DMS53 treated with DMSO at 0.1 percent for 48 hours (cell line): ENCODE measurements at regions not wholly inside any gene's neighbourhood (a gene's known extent, or its start where the extent isn't known, plus 50 kb on each side); places are given as distances from the start of the nearest gene placed in this dataset.

Experiments
- DNase-seq: peaks from one replicate; lab custom pipeline; 2025; ENCODE audit not compliant: unreplicated experiment; lab: John Stamatoyannopoulos, UW

DNA sequence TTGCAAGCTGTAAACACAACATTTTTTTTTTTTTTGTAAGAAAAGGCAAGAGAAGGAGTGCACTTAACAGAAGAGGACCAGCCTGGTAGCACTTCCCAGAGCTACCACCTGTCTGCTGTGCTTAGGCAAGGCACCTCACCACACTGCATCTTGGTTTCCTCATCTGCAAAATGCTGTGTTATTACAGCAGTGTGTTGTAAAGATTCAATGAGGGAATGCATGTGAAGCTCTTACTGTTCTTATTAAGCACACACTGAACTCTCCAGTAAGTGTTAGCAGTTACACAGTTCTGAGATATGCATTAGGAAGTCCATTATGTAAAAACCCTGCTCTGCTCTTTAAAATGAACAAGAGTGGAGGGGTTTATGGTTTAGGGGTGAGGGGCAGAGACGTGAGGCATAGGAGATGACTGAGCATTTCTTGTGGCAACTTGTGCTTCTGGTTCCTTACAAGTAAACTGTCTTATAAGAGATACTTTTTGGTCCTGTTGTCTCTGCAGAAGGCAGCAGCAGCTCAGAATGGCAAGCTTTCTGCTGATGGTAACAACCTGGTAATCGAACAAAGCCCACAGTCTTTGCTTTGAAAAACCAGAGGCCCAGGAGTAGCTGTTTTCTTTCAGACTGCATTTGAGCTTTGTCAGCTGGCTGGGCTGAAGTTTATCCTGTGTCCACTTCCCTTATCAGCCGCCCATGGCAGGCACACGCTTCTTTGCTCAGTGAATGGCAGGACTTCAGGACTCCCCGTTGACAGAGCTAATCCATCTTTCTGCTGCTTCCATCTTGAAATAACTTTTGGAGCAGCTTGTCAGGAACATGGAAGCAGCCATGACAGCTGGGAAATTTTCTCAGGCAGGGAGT lies 98.8 kb upstream of the BMPER start:
- no peak for DNase-seq

DNA sequence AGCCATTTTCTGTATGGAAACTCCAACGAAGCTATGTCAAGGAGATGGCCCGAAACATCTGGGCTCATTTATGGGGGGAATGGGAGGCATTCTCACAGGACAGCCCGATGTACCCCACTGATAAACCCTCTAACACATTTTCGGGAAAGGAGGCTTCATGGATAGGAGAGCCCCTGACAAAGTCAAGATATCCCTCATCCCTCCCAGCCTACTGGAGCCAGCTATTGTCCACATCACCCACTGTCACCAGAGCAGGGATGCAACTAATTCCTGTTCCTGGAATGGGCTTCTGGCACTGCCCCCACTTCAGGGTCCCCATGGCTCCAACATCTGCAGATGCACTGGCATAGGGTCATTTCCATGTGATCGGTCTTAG lies 98.2 kb upstream of the BMPER start:
- DNase-seq, result no peak

DNA sequence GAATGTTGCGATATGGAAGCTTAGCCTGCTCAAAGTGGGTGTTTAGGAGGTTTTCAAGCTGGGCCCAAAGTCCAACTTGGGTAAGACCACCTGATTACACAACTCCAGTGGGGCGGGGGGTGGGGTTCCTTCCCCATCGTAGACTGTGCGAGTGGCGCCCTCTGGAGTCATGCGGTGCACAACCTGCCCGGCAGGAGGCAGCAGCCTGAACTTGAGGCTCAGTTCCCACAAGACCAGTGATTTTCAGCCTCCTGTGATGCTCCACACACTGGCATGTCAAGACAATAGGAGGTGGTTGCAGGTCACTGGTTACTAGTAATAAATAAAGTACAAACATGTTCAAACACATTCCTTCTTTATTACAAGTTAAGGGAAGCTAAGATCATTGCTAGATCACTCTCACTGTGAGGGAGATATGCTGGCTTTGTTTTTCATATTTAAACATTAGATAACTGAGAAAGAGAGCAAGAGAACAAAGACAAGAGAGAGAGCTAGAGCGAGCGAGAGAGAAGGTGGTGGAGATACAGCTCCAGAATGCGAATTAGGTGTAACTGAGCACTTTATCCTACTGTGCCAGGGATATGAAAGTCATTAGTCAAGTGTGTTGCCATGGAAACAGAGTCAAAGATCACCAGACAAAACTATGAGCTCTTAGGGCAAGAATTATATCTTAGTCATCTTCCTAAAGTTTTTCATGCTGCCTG lies 97.4 kb upstream of the BMPER start:
- no peak for DNase-seq

- DNase-seq, result no peak
Measured at GRCh38 chr7:33809228-33809627, 96.1 kb upstream of the BMPER start.

GRCh38 chr7:33810356-33810755 lies 95.0 kb upstream of the BMPER start:
- no peak for DNase-seq

DNA sequence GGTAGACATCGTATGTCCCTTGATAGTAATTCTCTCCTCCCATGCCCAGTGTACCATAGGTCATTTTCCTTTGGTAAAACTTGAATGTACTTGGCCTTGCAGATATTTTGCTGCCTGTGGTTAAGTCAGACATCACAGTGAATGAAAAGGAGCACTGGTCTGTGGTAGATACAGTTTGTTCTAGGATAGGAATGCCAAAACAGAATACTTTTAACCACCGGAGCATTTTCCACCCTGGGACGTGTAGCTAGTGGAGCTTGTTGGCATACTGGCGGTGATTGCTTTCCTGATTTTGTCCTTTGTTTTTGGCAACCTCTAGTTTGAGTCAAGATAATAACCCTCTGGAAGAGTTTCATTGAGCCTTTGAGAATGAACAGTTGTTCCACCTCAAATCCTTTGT lies 92.0 kb upstream of the BMPER start:
- no peak for DNase-seq

DNA sequence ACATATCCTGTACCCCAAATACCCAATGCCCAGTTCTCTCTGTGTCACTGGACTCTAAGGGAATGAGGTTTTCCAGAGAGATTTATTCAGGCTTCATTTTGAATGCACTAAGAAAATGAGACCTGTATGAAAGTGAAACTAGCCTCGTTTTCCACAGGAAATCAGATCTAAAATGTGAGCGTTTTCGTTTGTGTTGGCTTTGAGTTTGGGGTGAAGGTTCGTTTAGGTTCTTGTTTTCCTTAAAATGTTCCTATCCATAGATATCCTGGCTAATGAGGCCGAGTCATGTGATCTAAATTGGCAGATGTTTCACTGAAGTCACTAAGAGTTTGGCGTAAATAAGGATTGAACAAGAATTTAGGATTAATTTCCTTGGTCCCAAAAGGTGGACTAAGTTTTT lies 90.9 kb upstream of the BMPER start:
- DNase-seq, result no peak

DNA sequence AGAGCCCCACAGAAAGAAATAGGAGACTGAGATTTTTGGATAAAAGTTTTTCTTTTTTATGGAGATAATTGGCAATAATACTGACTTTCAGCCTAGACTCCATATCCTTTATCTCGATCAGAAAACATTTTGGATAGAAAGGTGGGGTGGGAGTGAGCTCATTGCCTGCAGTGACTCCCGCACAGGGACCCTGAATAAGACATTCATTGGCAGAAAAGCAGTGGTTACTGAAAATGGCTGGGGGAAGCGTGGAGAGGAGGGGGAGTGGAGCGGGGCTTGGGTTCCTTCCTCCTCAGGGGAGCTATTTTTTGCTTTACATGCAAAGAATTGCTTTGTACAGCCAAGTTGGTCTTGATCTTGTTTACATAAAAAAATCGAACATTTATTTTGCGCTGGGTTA lies 90.4 kb upstream of the BMPER start:
- DNase-seq, result no peak

DNA sequence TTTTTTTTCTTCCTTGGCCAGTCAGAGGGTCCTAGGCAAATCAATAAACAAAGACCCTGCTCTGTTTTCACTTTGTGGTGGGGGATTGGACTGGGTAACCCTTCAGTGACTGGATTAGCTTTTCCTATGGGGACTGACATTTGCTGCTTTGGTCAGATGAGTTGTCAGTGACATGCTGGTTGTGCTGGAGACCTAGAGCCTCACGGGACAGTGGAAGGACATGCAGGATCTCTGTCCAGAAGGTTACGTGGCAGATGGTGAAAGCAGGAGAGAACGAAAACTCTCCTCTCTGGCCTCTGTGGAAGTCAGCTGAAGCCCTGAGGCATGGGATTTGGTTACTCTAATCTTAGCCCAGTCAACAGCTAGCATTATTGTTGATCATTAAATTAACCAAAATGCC lies 90.0 kb upstream of the BMPER start:
- no peak for DNase-seq

DNA sequence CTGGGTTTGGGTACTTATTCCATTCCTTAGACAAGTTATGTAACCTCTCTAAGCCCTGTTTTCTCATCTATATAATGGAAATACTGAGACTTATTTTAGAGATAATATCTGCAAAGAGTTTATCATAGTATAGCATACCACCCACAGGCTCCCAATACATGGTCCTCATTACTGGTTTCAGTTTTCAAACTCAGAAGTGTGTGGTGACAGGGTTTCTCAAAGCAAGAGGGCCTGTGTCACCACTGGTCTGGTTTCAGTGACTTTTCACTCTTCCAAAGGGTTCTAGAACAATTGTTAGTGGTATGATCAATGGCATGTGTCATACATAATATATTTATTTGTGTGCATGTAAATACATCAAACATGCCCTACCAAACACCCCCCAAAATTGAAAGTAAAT lies 89.2 kb upstream of the BMPER start:
- DNase-seq, result no peak

DNA sequence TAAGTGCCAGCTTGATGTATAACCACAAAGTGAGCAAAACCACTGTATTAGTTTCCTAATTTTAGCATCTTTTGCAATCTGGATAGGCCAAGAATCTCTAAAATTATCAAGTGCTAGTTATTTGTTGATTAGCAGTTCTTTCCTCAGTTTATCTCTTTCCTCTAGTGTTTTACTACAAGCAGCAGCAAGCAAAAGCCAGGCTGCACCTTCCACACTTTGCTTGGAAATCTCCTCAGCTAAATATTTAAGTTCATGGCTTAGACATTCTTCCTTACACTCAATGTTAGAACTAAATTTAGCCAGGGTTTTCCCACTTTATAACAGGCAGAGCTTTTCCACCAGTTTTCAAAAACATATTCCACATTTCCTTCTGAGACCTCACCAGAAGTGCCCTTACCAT lies 85.7 kb upstream of the BMPER start:
- DNase-seq, result no peak

- DNase-seq, result no peak
Measured at GRCh38 chr7:33820206-33820605, 85.1 kb upstream of the BMPER start.

DNA sequence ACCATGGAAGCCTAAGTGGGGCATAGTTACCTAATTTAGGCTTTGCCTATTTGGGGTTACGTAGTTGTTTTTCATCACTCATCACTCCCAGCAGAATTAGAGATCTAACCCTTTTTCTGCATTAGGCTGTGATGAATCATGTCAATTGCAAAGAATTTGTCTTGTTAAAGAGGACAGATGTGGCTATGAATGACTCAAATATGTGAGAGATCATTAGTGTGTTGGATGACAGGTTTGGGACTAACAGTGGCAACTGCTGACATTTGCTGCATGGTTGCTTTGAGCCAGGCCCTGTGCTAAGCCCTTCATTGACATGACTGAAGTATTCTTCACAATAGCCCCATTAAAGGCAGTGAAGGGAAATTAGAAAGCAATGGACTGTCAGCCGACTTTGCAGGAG lies 83.4 kb upstream of the BMPER start:
- no peak for DNase-seq

GRCh38 chr7:33823913-33824312 lies 81.4 kb upstream of the BMPER start:
- no peak for DNase-seq

DNA sequence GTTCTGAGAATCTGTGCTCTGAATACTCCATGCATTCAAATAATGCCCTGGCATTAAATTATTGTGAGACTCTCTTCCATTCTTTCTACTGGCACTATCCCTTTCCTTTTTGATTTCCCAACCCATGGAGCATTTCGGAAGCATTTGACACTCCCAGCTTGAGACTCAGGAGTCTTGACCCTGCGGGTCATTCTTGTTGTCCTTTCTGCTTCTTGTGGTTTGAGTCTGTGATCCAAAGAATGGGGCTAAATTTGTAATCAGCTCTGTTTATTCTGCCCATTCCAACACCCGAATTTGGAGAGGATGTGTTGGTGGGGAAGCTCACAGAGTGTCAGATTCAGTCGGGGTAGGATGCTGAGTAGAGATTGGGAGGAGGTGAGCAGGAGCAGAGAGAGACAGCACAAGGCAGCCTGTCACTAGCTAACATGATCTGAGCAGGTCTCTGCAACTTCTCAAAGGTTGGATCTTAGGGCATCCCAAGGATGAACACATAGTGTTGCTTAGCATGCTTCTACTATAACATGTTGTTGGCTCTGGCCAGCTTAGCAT lies 80.4 kb upstream of the BMPER start:
- no peak for DNase-seq

DNA sequence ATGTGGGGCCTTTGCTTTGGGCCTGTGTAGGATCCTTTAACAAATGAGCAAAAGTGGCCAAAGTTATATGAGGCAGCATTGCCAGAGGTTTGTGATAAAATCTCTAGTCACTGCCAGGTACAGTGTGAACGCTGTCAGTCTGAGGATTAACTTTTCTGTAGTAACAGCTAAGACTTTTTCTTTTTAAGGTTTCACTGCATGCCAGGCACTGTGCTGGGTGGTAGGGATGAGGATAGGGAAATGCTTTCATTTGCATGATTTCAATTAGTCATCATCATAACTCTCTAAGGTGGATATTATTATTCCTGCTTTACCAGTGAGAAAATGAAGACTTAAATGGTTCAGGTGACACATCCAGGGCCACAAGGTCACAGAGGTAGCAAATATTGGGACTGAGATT lies 79.7 kb upstream of the BMPER start:
- DNase-seq, result no peak

DNA sequence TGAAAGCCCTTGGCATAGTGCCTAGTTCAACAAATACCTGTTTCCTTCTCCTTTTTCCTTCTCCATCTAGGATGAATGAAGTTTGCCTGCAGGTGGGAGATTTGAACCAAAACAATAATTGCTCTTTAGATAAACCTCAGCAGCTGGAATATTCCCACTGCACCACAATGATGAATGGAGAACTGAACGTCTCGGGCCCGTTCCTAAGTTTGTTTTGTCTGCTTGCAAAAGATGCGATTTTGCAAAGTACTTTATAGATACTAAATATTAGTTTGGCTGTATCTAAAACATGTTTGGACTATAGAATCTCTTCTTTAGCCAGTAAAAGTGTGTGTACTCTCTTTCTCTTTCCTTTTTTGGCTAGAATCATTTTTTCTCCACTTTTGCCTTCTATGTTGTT lies 75.8 kb upstream of the BMPER start:
- DNase-seq, result no peak

GRCh38 chr7:33831389-33832141 lies 73.8 kb upstream of the BMPER start:
- no peak for DNase-seq

GRCh38 chr7:33832271-33832721 lies 73.0 kb upstream of the BMPER start:
- DNase-seq, result no peak

- peak; percentile 41 for DNase-seq
Measured at GRCh38 chr7:33836797-33837355, 68.5 kb upstream of the BMPER start.

- DNase-seq, result no peak
Measured at GRCh38 chr7:33837356-33837851, 67.9 kb upstream of the BMPER start.
